HEK293 (cell line): ENCODE measurements at regions not wholly inside any gene's neighbourhood (a gene's known extent, or its start where the extent isn't known, plus 50 kb on each side); places are given as distances from the start of the nearest gene placed in this dataset.

Experiments used
- KLF16 ChIP-seq: fragments of 450-650 bp; formaldehyde crosslinking; IDR thresholded peaks from 2 replicates; pipeline ENCODE4 v1.5.1; 2017; ENCODE audit warnings: missing biosample characterization, missing genetic modification characterization
- ZNF626 ChIP-seq: fragments of 450-650 bp; sonication (Bioruptor Pico); formaldehyde crosslinking; IDR thresholded peaks from 2 replicates; pipeline ENCODE4 v1.5.1; 2018; ENCODE audit warnings: missing biosample characterization, missing genetic modification characterization, inconsistent platforms

DNA sequence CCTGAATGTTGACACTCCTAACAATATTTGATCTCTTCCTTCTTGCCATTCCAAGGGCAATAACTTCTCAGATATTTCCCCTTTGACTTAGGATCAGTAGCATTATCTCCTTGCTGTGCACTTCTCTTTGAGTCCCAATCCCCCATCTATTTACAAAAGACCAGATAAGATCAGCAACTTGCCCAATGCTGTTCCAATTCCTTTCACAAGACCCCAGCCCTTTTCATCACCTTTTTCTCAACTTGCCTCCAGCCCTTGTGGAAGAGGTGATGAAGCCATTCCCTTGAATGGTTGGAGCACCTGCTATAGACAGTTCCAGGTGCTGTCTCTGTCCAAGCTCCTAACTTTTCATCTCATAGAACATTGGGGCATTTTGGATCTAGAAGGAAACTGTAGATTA lies 51.1 kb upstream of the ARID5B start (continued):
- TF ChIP-seq ZNF626 (tag by site-specific recombination), result no peak
- TF ChIP-seq KLF16 (tag by site-specific recombination), result no peak
